Lung microvascular endothelial cell (primary cell): ENCODE measurements at regions not wholly inside any gene's neighbourhood (a gene's known extent, or its start where the extent isn't known, plus 50 kb on each side); places are given as distances from the start of the nearest gene placed in this dataset.
A peak's percentile ranks its signal among the peaks of the same experiment; 100 is the strongest.

Experiments used
- DNase-seq, 2 donors: peaks; one replicate each; pipeline versions ENCODE4 v3.0.0 to v3.0.0-alpha.2; 2010; ENCODE audit warnings: low read depth in 2 of 2

- no peak for DNase-seq
These were observed 365.9 kb downstream of the RNF144B start for GRCh38 chr6:18753076-18753475.

- DNase-seq: no peak
These were observed 375.9 kb downstream of the RNF144B start for GRCh38 chr6:18763086-18763485.

- DNase-seq: no peak
These were observed 397.6 kb downstream of the RNF144B start for GRCh38 chr6:18784794-18785193.

- DNase-seq: no peak
These were observed 398.8 kb downstream of the RNF144B start for GRCh38 chr6:18785810-18786490.

- no peak for DNase-seq
These were observed 405.7 kb downstream of the RNF144B start for GRCh38 chr6:18792866-18793265.

- no peak for DNase-seq
These were observed 408.6 kb downstream of the RNF144B start for GRCh38 chr6:18795726-18796125.

- DNase-seq: no peak
These were observed 433.6 kb downstream of the RNF144B start for GRCh38 chr6:18820725-18821124.

GRCh38 chr6:18823782-18824386 lies 436.7 kb downstream of the RNF144B start:
- DNase-seq: peak; percentile 23 to 35

- no peak for DNase-seq
These were observed 442.2 kb downstream of the RNF144B start for GRCh38 chr6:18829272-18829870.

GRCh38 chr6:18835976-18836375 lies 448.8 kb downstream of the RNF144B start:
- no peak for DNase-seq

GRCh38 chr6:18837013-18837412 lies 449.9 kb downstream of the RNF144B start:
- no peak for DNase-seq

- DNase-seq: no peak
These were observed 455.4 kb downstream of the RNF144B start for GRCh38 chr6:18842534-18842933.

- DNase-seq: no peak
These were observed 458.7 kb downstream of the RNF144B start for GRCh38 chr6:18845896-18846295.

GRCh38 chr6:18846327-18846726 lies 459.2 kb downstream of the RNF144B start:
- DNase-seq: no peak

- DNase-seq: no peak
These were observed 474.1 kb downstream of the RNF144B start for GRCh38 chr6:18861204-18861603.

- no peak for DNase-seq
These were observed 496.1 kb downstream of the RNF144B start for GRCh38 chr6:18883268-18883667.

- DNase-seq: no peak
These were observed 496.7 kb downstream of the RNF144B start for GRCh38 chr6:18883851-18884250.

GRCh38 chr6:18893540-18894269 lies 506.6 kb downstream of the RNF144B start:
- no peak for DNase-seq

GRCh38 chr6:18897350-18897749 lies 510.2 kb downstream of the RNF144B start:
- no peak for DNase-seq

- no peak for DNase-seq
These were observed 517.5 kb downstream of the RNF144B start for GRCh38 chr6:18904681-18905080.

GRCh38 chr6:18920701-18921100 lies 533.6 kb downstream of the RNF144B start:
- no peak for DNase-seq

- DNase-seq: no peak
These were observed 543.9 kb downstream of the RNF144B start for GRCh38 chr6:18931086-18931485.
